NOMO-1 treated with dmso at 0.1 percent for 144 hours (cell line): ENCODE measurements at regions not wholly inside any gene's neighbourhood (a gene's known extent, or its start where the extent isn't known, plus 50 kb on each side); places are given as distances from the start of the nearest gene placed in this dataset.
A peak's percentile ranks its signal among the peaks of the same experiment; 100 is the strongest.

Experiments
- DNase-seq: peaks from one replicate; lab custom pipeline; 2025; ENCODE audit not compliant: unreplicated experiment; lab: John Stamatoyannopoulos, UW

DNA sequence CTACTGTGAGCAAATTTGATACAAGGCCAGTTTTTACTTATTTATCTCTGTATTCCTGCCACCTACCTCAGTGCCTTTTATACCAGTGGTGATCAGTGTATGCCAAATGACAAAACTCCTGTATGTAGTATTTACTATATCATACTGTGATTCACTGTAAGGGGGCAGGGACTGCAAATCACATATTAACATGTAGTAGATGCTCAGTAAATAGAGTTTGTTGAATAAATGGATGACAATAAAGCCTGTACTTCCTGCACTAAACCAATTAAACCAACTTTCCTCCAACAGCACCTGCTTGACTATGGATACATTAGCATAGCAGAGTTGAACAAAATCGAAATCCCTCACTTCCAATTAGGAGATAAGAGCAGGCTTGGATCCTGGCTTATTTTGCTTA is 73.3 kb upstream of the C1orf87 start:
- DNase-seq = no peak

GRCh38 chr1:60145771-60146170 is 72.2 kb upstream of the C1orf87 start:
- no peak for DNase-seq

- DNase-seq = no peak
Measured at GRCh38 chr1:60141743-60142142, 68.2 kb upstream of the C1orf87 start.

GRCh38 chr1:60141276-60141675 is 67.7 kb upstream of the C1orf87 start:
- DNase-seq = no peak

GRCh38 chr1:60137406-60137805 is 63.8 kb upstream of the C1orf87 start:
- DNase-seq = no peak

- DNase-seq = no peak
Measured at GRCh38 chr1:60136395-60136794, 62.8 kb upstream of the C1orf87 start.

GRCh38 chr1:60134716-60135115 is 61.1 kb upstream of the C1orf87 start:
- no peak for DNase-seq

GRCh38 chr1:60133848-60134247 is 60.3 kb upstream of the C1orf87 start:
- DNase-seq = no peak

- DNase-seq = peak; percentile 26
Measured at GRCh38 chr1:60133000-60133673, 59.6 kb upstream of the C1orf87 start.

GRCh38 chr1:60132108-60132507 is 58.5 kb upstream of the C1orf87 start:
- DNase-seq = no peak

GRCh38 chr1:60130703-60131102 is 57.1 kb upstream of the C1orf87 start:
- no peak for DNase-seq

DNA sequence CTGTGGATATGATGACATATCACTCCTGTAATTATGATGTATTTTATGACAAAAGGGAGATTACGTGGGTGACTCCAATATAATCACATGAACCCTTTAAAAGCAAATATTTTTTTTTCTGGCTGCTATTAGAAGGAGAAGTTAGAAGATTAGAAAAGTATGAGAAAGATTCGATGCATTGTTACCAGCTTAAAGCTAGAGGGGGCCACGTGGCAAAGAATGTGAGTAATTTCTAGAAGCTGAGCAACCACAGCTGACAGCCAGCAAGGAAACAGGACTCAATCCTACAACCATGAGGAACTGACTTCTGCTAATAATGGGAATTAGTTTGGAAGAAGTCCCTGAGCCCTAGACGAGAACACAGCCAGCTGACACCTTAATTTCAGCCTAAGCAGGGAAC is 56.3 kb upstream of the C1orf87 start:
- DNase-seq = no peak

DNA sequence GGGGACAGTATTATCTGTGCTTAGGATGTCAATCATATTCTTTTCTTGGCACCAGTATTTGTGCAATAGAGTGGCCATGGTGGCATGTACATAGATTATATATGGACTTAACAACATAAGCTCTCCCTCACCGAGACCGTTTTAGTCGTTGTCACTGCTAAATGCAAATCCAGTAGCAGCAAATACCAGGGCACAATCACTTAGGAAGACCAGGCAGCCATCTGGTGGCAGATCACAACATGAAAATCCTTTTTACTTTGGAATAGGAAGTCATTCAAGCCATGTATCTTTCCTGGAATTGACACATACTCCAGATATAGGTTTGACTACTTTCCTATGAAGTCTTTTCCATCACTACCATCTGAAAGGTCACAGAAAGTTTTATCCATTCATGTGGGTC is 53.2 kb upstream of the C1orf87 start:
- DNase-seq = no peak
